Stimulated activated CD8-positive, alpha-beta memory T cell treated with anti-CD3 and anti-CD28 coated beads, Interleukin-15, amount 100 ng/mL, for 4 hours (primary cell): ENCODE measurements at regions not wholly inside any gene's neighbourhood (a gene's known extent, or its start where the extent isn't known, plus 50 kb on each side); places are given as distances from the start of the nearest gene placed in this dataset.

Experiments used
- DNase-seq, 2 donors: peaks; one replicate each; pipeline ENCODE4 v3.0.0-alpha.2; 2020; ENCODE audit warnings: low read depth in 2 of 2

DNA sequence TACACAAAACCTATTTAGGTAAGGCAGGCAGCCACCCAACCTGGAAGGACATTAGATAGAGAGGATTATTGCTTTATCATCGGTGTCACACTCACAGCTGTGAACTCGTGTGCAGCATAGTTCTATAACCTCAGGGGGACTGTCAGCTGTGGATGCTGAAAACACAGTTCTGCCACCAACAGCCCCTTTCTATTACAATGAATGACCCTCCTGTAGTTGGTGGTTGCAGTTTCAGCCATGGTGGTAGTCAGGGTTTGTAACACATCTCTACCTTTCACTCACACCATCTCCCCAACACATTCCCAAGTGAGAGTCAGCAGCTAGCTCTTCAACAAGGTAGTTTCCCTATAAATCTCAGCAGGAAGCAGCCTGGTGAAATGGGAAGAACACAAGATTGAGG lies 136.8 kb downstream of the ZC3H11B start:
- no peak for DNase-seq

DNA sequence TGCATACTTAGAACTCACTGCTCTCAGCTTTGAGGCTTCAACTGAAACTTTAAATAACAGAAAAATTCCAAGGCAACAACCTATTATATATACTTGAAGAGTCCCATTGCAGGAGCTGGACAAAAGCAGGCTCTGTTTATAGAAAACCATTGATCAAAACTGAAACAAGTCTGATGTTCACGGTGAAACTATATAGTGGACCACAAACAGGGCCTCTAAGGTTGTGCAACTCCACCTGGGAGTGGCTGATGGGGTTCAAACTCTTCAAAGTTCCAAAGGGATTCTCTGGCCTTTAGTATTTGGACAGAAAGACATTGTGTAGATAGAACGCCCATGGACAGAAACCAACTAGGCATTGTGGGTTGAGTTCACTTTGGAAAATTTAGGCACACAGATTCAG lies 140.3 kb downstream of the ZC3H11B start:
- DNase-seq = no peak

DNA sequence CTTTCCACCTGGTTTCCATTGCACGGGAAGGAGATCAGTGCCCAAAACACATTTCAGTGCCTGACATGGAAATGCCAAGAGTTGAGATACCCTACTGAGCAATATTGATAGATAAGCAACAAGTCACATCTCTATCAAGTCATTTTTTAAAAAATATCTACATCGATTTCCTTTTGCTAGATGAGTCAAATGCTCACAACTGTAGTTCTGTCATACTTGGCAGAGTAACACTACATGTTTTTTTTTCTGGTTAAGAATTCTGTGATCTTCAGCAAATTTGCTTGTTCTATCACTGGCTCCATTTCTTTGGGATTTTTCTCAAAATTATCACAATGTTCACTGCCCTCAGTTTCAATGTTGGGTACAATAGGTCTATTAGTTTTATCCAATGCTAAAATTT lies 145.4 kb downstream of the ZC3H11B start:
- no peak for DNase-seq

DNA sequence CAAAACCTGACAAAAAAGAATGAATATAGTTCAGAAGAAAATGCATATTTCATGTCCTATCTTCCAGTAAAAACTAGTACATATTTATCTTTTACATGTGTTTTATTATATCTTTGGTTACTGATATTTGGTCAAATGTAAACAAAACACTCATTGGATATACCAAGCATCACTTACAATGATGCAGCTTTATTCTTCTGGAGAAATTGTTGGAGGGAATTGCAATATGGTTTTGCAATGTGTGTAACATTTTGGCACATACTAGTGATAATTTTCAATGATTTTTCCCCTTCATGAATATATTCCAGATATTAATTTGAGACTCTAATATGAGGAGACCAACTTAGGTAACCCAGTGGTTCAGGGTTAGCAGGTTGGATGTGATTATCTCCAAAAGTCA lies 146.1 kb downstream of the ZC3H11B start:
- no peak for DNase-seq

DNA sequence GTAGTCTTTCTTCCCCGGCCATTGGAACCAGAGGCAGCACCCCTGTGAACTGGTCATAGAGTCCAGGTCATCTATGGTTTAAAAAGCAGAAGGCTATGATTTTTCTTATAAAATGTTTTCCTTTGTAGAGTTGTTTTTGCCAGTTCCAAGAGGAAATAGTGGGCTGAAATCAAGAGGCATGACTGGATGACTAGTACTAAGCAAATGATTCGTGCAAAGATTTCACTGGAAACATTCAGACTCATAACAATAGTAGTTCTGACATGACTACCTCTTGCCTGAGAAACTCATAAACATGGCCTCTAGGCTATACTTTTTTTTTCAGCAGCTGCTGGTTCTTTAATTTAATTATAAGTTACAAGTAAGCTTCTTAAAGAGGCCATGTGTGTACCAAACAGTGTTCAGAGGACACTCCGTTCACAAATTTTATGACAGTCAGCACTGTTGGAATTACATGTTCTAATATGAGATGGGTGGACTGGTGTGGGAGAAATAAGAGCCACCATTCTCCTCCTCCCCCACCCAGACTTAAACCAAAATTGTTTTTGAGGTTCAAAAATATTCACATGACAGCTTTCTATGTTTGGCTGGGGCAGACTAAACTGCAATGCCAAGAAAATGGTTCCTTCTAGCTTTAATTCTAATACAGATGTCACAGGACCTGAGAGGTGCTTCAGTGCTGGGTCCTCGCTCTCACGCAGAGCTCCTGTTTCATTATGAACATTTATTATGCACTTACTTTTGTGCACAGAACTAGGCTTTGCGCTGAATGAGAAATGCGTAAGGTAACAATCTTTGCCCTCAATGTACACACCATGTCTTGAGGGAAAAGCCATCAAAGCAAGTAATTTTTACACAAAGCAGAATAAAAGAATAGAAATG lies 147.5 kb downstream of the ZC3H11B start:
- no peak for DNase-seq

DNA sequence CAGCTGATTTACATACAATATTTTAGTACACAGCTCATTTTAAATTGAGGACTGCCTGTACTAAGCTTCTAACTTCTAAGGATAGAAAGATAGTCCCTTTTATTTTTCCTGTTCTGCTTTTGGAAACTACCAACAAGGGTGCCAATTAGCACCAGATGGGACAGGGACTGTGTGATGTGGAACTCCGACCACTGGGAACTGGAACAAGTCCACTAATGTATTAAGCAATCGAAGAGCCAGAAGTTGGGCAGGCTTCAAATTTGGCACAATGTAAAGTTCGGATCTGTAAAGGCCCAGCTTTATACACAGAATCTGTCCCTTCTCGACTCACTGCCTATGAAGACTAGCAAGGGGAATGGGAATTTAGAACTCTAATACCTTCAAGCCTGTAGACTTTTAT lies 149.3 kb downstream of the ZC3H11B start:
- no peak for DNase-seq

DNA sequence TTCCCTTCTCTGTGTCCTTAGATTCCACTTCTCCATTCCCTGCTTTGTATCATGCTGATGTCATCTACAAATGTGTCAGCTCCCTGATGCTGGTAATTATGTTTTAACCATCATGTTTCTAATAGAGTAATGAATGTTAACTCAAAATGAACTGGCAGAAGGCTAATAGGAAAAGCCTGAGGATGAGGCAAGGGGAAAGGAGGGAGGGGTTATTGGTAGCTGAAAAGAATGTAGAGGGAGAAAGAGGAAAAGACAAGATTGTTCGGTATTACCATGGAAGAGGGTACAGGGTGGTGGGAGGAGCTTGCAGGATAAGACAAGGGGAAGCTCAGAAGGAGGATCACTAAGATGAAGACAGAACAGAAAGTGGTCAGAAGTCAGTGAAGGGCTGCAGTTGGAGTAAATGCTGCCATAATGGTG lies 150.9 kb downstream of the ZC3H11B start:
- no peak for DNase-seq

DNA sequence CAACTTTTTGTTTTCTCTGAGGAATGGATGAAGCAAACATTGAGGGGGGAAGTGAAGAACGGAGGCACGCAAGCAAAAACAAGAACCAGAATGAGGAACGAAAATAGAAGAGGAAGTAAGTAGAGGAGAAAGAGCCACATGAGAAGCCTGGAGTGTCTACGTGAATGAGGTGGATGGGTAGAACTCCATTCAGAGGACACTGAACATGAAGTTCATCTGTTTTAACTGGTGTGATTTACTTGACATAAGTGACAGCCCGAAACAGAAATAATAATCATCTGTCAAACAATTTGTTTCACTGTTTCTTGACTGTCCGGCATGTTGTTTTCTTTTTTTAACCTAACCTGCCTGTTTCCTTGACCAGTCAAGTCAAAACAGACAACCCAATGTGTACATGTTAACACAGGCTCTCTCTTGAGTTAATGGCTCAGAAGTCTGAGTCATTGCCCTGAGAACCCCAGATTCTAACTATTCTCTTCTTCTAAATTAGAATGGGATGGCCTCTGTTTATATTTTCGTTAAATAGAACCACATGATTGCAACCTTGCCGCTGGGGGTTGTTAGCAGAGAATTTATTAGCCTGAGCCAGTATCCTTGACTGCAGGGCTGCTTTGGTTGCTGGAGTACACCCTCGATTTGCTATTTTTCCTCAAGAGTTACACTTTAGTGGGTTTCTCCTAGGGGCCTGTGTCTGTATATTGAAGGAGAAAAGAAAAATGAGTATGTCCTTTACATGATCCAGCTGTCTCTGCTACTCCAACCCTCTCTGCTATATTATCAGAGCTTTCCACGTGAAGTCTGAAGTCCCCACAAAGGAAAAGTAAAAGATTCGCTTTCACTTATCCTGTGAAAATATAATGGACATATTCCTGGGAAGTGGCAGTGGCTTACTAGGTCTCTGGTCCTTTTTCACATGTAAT lies 151.7 kb downstream of the ZC3H11B start:
- no peak for DNase-seq

DNA sequence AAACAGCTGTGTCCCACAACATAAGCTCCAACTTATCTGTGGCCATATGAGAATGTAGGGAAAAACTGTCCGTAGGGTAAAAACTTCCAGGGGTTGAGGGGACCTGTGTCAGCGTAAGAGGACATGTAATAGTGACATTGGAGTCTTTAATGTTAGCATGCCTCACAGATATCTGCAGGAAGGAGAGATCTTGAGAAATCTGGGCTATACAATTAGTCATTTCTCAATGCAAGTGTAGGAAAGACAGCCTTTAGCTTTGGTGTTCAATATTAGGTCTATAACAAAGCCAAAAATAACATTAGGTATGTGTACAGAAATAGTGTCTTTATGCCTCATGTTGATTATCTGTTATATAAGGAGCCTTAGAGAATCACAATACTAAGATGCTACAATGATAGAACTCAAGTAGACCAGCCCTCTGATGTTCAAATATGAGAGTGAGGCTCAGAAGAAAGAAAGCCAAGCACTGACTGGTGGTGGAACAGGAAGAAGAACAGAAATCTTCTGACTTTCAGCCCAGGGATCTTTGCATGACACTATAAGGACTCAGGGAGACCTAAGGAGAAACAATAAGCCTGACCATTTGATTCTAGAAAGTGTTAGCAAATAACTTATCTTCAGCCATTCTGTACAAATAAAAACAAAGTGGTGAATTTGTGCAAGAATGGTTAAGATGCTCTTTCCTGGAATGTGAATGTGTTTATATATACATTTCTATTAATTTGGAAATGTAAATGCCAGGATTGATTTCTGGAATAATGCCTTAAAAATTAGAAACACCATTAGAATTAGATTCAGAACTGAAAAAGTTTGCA lies 152.6 kb downstream of the ZC3H11B start:
- DNase-seq = no peak

DNA sequence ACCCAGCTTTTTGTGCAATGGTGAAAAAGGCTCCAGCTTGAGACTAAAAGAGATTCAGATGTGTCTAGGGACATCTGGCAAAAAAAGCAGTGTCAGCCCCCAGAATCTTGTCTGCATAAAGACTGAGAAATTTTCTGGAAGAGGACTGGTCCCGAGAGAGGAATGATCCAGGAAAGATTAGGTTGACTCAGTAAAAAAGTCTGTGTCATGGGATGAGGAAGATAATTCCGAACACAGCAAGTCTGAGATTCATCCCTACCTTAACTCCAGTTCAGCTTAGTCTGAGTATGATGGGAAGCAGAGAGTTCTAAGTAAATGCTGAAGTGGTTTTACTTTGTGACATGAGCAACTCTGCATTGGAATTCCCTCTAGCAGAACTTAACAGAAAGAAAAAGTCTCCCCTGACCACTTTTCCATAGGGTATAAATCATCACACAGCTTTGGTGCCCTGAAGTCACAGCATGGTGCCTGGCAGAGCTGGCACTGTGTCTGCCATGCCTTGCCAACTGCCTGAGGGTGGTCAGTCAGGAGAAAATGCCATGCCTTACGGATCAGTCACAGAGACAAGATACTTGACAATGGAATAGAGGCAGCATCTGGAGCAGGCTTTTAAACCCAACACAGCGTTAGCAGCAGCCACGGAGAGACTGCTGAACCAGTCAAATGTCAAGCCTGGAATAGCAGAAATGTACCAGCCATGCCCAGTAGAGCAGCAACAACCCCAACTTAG lies 153.4 kb downstream of the ZC3H11B start:
- DNase-seq = no peak

DNA sequence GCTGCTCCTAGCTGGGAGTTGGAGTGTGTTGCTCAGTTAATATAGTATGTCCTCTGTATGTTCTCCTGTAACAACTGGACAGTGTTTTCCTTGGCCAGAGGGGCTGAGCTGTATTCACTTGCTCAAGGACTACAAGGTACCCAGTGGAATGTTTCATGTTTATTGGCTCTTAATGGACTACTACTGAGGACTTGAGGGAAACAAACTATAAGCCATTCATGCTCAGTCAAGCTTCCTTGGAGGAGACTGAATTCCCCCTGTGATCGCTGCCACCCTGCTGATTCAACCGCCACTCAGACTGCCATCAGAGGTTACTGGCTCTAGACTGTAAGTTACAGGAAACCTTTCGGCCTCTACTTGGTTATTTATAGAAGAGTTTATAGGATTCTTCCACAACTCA lies 166.6 kb downstream of the ZC3H11B start:
- DNase-seq = no peak

DNA sequence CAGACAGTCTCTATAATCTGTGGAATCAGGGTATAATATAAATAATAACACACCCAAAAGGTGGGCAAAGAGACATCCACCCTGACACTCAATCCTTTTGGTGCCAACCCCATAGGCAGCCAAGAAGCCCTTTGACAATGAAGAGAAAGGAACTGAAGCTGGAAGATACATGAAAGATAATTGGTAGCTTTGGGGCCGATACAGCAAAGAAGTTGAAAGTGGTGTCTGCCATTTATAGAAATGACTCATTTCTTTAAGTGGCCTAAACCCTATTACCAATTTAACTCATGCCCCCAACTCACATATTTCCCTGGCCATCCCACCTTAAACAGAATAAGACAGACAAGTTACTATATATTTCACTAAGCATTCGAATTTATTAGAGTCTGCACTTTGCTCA lies 167.0 kb downstream of the ZC3H11B start:
- no peak for DNase-seq

DNA sequence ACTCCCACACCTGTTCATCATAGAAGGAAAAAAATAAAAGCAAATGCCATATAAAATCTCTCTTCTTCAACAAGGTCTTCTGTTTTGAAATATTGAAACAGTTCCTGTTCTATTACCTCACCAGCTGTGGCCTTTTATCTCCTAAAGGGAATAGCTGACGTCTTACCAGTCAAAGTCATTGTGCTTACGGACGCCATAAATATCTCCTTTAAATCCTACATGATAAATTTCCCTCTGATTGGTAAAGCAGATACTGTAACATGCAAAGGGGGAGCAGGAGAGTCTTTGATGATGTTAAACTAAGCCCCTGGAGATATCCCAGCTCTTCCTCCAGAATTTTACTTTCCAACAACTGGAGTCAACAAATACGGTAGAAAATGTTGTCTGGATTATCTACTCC lies 168.4 kb downstream of the ZC3H11B start:
- DNase-seq = no peak

DNA sequence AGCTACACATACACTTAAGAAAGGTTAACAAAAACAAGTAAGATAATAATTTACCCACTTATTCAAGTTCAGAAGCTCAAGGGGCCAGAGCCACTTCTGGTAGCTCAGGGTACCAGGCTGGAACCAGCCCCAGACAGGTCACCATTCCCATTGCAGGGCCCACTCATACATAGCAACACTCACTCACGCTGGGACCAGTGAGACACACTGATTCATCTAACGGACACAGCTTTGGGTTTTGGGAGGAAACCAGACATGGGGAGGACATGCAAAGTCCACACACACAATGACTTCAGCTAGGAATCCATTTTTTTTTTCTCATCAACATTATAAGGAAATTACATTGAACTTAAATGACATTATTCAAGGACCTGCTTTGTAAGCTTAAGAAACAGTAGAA lies 169.1 kb downstream of the ZC3H11B start:
- no peak for DNase-seq

DNA sequence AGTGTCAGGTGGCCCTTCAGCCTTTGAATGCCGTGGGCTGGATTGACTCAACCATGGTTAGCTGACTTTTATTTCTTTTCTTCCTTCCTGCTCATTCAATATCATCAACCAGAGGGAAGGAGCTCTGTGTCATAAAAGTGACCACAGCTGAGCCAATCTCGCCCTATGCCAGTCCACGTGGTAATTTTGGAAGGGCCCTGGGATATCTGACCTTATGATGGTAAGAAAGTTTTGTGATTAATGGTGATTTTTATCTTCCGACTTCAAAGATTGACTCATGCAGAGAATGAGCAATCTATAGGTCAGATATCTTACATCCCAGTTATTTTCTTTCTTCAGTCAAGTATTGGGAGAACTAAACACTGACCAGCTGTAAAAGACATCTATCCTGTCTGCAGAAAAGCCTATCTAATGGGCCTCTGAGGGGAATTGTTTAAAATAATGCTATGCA lies 170.3 kb downstream of the ZC3H11B start:
- no peak for DNase-seq

DNA sequence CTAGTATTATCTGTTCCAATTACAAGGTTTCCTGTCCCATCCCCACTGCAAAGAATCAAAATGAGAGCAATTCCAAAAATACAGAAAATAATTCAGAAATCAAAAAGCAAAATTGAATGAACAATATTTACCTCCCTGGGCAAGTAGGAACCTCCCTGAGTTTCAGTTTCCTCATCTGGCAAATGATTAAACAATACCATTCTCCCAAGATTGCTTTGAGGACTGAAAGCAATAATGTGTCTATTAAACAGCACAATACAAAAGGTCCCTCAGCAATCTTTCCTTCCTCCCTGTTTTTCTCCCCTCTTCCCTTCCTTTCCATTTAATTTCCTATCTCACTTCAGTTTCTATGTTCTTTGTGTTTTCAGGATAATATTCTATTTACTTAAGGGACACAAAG lies 171.0 kb downstream of the ZC3H11B start:
- DNase-seq = no peak

DNA sequence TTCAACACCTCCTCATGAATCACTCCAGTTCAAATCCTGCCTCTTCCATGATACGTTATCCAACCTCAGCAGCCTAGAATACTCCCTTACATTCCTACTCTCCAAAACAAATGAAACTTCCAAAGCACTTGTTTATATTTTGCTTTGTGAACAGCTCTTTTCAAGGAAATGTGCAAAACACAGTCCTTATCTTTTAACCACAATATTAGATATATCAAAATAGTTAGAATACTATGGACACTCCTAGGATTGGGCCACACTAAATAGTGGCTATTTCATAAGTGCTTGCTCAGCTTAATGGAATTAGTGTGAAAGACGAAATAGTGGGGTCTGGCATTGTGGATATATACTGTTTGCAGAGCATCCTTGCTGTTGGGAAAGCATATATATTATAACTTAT lies 173.5 kb downstream of the ZC3H11B start:
- DNase-seq = no peak

DNA sequence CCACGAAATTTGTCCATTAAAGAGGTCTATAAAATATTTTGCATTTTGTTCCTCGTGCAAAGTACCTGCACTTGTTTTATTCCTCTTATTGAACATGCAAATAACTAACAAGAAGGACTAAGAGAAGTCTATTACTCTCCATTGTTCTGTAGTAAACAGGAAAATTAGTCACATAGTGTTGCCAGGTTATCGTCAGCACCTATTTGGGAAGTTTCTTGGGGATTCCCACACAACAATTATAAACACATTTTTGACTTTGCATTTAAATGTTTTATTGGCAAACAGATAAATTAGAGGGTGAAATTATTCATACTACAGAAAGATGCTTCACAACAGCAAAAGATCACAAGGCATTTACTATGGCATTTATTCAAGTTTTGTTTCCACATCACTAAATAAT lies 174.5 kb downstream of the ZC3H11B start:
- DNase-seq = no peak

DNA sequence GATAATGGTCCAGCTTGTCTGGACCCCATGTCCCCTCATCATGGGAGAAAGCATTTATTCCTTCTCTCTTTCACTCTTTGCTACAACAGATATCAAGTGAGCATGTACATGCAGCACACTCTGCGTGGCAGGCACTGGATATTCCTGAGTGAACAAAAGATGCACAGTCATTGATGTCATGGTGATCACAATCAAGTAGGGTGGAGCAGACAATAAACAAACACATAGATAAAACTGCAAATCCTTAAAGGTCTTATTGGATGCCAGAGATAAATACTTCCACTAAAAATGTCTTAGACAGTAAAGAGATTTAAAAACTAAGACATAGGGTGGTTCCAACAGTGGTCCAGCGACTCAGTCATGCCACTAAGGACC lies 178.0 kb downstream of the ZC3H11B start:
- DNase-seq = no peak

DNA sequence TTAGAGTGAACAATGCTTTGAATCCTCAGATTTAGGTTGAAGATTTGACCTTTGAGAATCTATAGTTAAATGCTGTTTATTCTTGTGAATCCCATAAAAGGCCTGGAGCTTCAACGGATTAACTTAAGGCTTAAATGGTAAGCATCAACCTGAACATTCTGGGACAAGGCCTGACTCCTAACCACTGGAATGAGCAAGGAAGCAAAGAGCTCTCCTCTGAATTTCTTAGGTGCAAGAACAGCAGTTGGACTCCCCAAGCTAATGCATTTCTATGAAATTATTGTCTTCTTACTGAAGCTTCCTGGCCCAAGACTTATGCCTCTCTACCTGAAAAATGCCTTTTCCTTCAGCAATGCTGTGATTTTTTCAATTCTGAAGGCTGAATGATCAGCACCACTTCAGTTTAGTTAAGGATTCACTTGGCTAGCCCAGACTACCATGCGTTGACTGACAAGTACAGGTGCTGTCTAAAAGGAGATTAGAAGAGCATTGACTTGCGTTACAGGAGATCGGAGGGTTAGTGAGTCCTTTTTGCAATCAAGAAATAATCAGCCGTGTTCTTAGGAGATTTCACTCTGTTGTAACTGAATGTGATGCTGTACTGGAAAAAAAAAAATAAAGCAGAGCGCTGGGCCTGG lies 178.5 kb downstream of the ZC3H11B start:
- no peak for DNase-seq
